DOHH2 (cell line): ENCODE measurements at regions not wholly inside any gene's neighbourhood (a gene's known extent, or its start where the extent isn't known, plus 50 kb on each side); places are given as distances from the start of the nearest gene placed in this dataset.

Source experiments
- H3F3A ChIP-seq: fragments of 200-600 bp; sonication (generic), shearing (Covaris generic); 2 replicates; pipeline ENCODE4 v1.6.0; 2016; ENCODE audit warnings: antibody characterized with exemption, mild to moderate bottlenecking; ENCODE audit not compliant: control insufficient read depth, insufficient read depth
- H3K27ac ChIP-seq: fragments of 200-600 bp; sonication (generic); 2 replicates; pipeline ENCODE4 v1.5.1; 2014; ENCODE audit warnings: low read depth, mild to moderate bottlenecking, low read length, moderate library complexity
- H3K27me3 ChIP-seq: fragments of 200-600 bp; sonication (generic); 2 replicates; pipeline ENCODE4 v1.6.1; 2014; ENCODE audit warnings: mild to moderate bottlenecking, low read length, mixed read lengths; ENCODE audit not compliant: control insufficient read depth
- H3K36me3 ChIP-seq: fragments of 200-600 bp; sonication (generic); 2 replicates; pipeline ENCODE4 v1.6.1; 2014; ENCODE audit warnings: mild to moderate bottlenecking, low read length, moderate library complexity, mixed read lengths; ENCODE audit not compliant: control insufficient read depth
- H3K4me1 ChIP-seq: fragments of 200-600 bp; sonication (generic); 2 replicates; pipeline ENCODE4 v1.6.1; 2014; ENCODE audit warnings: mild to moderate bottlenecking, low read length, mixed read lengths; ENCODE audit not compliant: control insufficient read depth
- H3K4me2 ChIP-seq: fragments of 200-600 bp; sonication (generic); 2 replicates; pipeline ENCODE4 v1.6.0; 2014; ENCODE audit warnings: mild to moderate bottlenecking, low read length, moderate library complexity
- H3K4me3 ChIP-seq: fragments of 200-600 bp; sonication (generic); 2 replicates; pipeline ENCODE4 v1.5.1; 2014; ENCODE audit warnings: mild to moderate bottlenecking, low read length, mixed read lengths
- H3K79me2 ChIP-seq: fragments of 200-600 bp; sonication (generic); 2 replicates; pipeline ENCODE4 v1.6.1; 2014; ENCODE audit warnings: mild to moderate bottlenecking, low read length, mixed read lengths; ENCODE audit not compliant: control insufficient read depth
- H3K9me2 ChIP-seq: fragments of 200-600 bp; sonication (generic); replicated peaks from 2 replicates; pipeline ENCODE4 v1.6.1; 2014; ENCODE audit warnings: mild to moderate bottlenecking, low read length, mixed read lengths; ENCODE audit not compliant: control insufficient read depth
- H3K9me3 ChIP-seq: fragments of 200-600 bp; sonication (generic); 2 replicates; pipeline ENCODE4 v1.6.1; 2014; ENCODE audit warnings: antibody characterized with exemption, low read length, mixed read lengths; ENCODE audit not compliant: control insufficient read depth, insufficient read depth
- H4K20me1 ChIP-seq: fragments of 200-600 bp; sonication (generic); 2 replicates; pipeline ENCODE4 v1.6.0; 2014; ENCODE audit warnings: low read depth, mild to moderate bottlenecking, antibody characterized with exemption, low read length, moderate library complexity; ENCODE audit not compliant: control insufficient read depth, insufficient read depth
- CTCF ChIP-seq: fragments of 200-600 bp; sonication (generic); IDR thresholded peaks from one replicate; pipeline ENCODE4 v1.5.1; 2014; ENCODE audit warnings: antibody characterized with exemption, mild to moderate bottlenecking, low read depth, low read length; ENCODE audit not compliant: poor library complexity, severe bottlenecking
- EZH2phosphoT487 ChIP-seq: fragments of 200-600 bp; sonication (generic); IDR thresholded peaks from 2 replicates; pipeline ENCODE4 v1.6.1; 2017; ENCODE audit warnings: borderline replicate concordance, mild to moderate bottlenecking, antibody characterized with exemption, low read length, moderate library complexity, mixed read lengths

GRCh38 chr15:62887113-62887570 lies 155.4 kb upstream of the TPM1 start:
- TF ChIP-seq EZH2phosphoT487 = no peak
- TF ChIP-seq CTCF = no peak
- Histone ChIP-seq H4K20me1 (no peaks in the 10 kb centered on the region), H3K27ac (no peak overlapping the region), H3K4me2 (no peak overlapping the region), H3K9me2 (no peaks in the 10 kb centered on the region), H3K36me3 (no peaks in the 10 kb centered on the region), H3K9me3 (no peaks in the 10 kb centered on the region), H3K27me3 (no peaks in the 10 kb centered on the region), H3K4me3 (no peak overlapping the region), H3K79me2 (no peaks in the 10 kb centered on the region), H3F3A (no peaks in the 10 kb centered on the region), H3K4me1 (no peaks in the 10 kb centered on the region)

- H3F3A ChIP-seq = no peaks in the 10 kb centered on the region
- H3K4me1 ChIP-seq = no peaks in the 10 kb centered on the region
- TF ChIP-seq EZH2phosphoT487 (no peak), CTCF (no peak)
- no peaks in the 10 kb centered on the region for H3K27me3 ChIP-seq
- H3K4me3 ChIP-seq = no peak overlapping the region
- no peaks in the 10 kb centered on the region for H3K79me2 ChIP-seq
- H3K36me3 ChIP-seq = no peaks in the 10 kb centered on the region
- H3K27ac ChIP-seq = no peak overlapping the region
- H3K9me2 ChIP-seq = no peaks in the 10 kb centered on the region
- no peak overlapping the region for H3K4me2 ChIP-seq
- H3K9me3 ChIP-seq = no peaks in the 10 kb centered on the region
- no peaks in the 10 kb centered on the region for H4K20me1 ChIP-seq
Measured at GRCh38 chr15:62888623-62889022, 153.9 kb upstream of the TPM1 start.

GRCh38 chr15:62889141-62889661 lies 153.3 kb upstream of the TPM1 start:
- TF ChIP-seq CTCF (no peak), EZH2phosphoT487 (no peak)
- Histone ChIP-seq H3K4me3 (no peak overlapping the region), H3K27ac (no peak overlapping the region), H3F3A (no peaks in the 10 kb centered on the region), H3K36me3 (no peaks in the 10 kb centered on the region), H3K9me3 (no peaks in the 10 kb centered on the region), H3K9me2 (no peaks in the 10 kb centered on the region), H3K79me2 (no peaks in the 10 kb centered on the region), H3K4me1 (no peaks in the 10 kb centered on the region), H3K27me3 (no peaks in the 10 kb centered on the region), H3K4me2 (no peak overlapping the region), H4K20me1 (no peaks in the 10 kb centered on the region)
